ENCODE measurements at regions not wholly inside any gene's neighbourhood (a gene's known extent, or its start where the extent isn't known, plus 50 kb on each side); places are given as distances from the start of the nearest gene placed in this dataset.

DNA sequence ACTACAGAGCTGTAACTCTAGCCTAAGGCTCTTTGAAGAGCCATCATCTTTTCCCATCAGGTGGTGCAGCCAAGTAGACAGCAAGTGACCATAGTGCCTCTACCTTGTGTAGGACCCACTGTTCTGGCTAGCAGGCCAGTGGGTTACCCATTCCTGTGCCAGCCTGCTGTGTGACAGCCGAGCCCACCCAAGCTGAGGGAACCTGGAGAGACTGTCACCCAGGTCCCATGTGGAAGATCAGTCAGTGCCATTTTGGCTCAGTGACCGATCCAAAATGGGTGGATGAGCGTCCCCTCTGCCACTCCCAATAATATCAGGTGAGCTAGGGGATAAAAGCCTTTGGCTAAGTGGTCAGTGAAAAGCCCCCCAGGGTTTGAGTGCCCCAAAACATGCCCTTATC, 417.9 kb downstream of the MATN1 start:
- TF ChIP-seq, protein P1, sequence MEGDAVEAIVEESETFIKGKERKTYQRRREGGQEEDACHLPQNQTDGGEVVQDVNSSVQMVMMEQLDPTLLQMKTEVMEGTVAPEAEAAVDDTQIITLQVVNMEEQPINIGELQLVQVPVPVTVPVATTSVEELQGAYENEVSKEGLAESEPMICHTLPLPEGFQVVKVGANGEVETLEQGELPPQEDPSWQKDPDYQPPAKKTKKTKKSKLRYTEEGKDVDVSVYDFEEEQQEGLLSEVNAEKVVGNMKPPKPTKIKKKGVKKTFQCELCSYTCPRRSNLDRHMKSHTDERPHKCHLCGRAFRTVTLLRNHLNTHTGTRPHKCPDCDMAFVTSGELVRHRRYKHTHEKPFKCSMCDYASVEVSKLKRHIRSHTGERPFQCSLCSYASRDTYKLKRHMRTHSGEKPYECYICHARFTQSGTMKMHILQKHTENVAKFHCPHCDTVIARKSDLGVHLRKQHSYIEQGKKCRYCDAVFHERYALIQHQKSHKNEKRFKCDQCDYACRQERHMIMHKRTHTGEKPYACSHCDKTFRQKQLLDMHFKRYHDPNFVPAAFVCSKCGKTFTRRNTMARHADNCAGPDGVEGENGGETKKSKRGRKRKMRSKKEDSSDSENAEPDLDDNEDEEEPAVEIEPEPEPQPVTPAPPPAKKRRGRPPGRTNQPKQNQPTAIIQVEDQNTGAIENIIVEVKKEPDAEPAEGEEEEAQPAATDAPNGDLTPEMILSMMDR (IDR thresholded peaks at IDR 0.05; ENCODE audit: poor library complexity, severe bottlenecking) = no peak
- TF ChIP-seq, protein P2, sequence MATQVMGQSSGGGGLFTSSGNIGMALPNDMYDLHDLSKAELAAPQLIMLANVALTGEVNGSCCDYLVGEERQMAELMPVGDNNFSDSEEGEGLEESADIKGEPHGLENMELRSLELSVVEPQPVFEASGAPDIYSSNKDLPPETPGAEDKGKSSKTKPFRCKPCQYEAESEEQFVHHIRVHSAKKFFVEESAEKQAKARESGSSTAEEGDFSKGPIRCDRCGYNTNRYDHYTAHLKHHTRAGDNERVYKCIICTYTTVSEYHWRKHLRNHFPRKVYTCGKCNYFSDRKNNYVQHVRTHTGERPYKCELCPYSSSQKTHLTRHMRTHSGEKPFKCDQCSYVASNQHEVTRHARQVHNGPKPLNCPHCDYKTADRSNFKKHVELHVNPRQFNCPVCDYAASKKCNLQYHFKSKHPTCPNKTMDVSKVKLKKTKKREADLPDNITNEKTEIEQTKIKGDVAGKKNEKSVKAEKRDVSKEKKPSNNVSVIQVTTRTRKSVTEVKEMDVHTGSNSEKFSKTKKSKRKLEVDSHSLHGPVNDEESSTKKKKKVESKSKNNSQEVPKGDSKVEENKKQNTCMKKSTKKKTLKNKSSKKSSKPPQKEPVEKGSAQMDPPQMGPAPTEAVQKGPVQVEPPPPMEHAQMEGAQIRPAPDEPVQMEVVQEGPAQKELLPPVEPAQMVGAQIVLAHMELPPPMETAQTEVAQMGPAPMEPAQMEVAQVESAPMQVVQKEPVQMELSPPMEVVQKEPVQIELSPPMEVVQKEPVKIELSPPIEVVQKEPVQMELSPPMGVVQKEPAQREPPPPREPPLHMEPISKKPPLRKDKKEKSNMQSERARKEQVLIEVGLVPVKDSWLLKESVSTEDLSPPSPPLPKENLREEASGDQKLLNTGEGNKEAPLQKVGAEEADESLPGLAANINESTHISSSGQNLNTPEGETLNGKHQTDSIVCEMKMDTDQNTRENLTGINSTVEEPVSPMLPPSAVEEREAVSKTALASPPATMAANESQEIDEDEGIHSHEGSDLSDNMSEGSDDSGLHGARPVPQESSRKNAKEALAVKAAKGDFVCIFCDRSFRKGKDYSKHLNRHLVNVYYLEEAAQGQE (IDR thresholded peaks at IDR 0.05; ENCODE audit: borderline replicate concordance) = no peak
- no peak for TF ChIP-seq EP300 (conservative IDR thresholded peaks at IDR 0.05; ENCODE audit: poor library complexity, severe bottlenecking)
- TF ChIP-seq POLR2AphosphoS5 (IDR thresholded peaks at IDR 0.05) = no peak
- TF ChIP-seq SMC3 (conservative IDR thresholded peaks at IDR 0.05; ENCODE audit: poor library complexity) = no peak
- TF ChIP-seq TAF1 (IDR thresholded peaks at IDR 0.05; ENCODE audit: low read depth) = no peak
- no peak for TF ChIP-seq MXI1 (conservative IDR thresholded peaks at IDR 0.05; ENCODE audit: poor library complexity, severe bottlenecking)
- no peak for TF ChIP-seq EZH2 (IDR thresholded peaks at IDR 0.05; ENCODE audit: borderline replicate concordance, insufficient read depth, low read length, poor library complexity, severe bottlenecking)
- TF ChIP-seq RAD21 (conservative IDR thresholded peaks at IDR 0.05) = no peak

Data from neural cell (in vitro differentiated cells).